ENCODE measurements at regions not wholly inside any gene's neighbourhood (a gene's known extent, or its start where the extent isn't known, plus 50 kb on each side); places are given as distances from the start of the nearest gene placed in this dataset.

DNA sequence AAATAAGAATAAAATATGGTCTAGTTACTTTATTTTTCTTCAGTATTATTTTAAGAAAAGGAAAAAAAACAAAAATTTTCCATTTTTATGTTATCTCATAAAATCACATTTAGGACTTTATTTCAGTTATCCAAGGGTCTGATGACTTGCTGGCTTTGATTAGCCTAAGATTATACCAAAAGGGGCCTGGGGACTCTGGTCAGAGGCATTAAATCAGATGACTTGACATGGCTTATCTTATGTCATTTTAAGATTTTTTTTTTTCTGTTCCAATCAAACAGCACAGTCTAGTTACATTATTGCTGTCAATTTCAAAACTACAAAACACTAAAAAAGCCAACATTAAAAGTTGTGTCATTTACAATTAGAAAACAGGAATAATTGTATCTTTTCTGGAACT is 725.4 kb upstream of the NR2F2 start:
- no peak for DNase-seq (ENCODE audit: low spot score)
- in situ Hi-C loops (cut with MboI; ENCODE audit: low sequenced_read_pairs, unreplicated experiment), result no loop called here

DNA sequence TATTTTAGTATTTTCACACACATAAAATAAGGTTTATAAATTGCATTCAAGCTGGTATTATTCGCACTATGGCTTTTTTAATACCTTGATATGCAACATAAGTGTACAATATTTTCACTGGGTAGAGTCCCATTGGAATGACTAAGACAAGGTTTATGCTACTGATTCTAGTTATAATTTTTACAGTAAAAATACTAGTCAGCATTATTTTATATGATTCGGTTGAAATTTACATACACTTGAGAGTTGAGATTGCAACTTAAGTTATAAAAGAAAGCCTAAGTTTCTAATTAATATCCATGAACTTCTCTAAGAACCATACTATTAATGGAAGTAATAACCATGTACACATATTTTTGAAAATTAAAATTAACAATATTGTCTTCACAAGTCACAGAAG is 723.9 kb upstream of the NR2F2 start:
- in situ Hi-C loops (cut with MboI; ENCODE audit: low sequenced_read_pairs, unreplicated experiment), result no loop called here
- no peak for DNase-seq (ENCODE audit: low spot score)

More for the DNA sequence above, 725.4 kb upstream of the NR2F2 start:
- TF ChIP-seq, protein P1, sequence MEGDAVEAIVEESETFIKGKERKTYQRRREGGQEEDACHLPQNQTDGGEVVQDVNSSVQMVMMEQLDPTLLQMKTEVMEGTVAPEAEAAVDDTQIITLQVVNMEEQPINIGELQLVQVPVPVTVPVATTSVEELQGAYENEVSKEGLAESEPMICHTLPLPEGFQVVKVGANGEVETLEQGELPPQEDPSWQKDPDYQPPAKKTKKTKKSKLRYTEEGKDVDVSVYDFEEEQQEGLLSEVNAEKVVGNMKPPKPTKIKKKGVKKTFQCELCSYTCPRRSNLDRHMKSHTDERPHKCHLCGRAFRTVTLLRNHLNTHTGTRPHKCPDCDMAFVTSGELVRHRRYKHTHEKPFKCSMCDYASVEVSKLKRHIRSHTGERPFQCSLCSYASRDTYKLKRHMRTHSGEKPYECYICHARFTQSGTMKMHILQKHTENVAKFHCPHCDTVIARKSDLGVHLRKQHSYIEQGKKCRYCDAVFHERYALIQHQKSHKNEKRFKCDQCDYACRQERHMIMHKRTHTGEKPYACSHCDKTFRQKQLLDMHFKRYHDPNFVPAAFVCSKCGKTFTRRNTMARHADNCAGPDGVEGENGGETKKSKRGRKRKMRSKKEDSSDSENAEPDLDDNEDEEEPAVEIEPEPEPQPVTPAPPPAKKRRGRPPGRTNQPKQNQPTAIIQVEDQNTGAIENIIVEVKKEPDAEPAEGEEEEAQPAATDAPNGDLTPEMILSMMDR (IDR thresholded peaks at IDR 0.05; ENCODE audit: borderline replicate concordance, control extremely low read depth, extremely low read depth, insufficient read depth, missing control alignments), result no peak

DNA sequence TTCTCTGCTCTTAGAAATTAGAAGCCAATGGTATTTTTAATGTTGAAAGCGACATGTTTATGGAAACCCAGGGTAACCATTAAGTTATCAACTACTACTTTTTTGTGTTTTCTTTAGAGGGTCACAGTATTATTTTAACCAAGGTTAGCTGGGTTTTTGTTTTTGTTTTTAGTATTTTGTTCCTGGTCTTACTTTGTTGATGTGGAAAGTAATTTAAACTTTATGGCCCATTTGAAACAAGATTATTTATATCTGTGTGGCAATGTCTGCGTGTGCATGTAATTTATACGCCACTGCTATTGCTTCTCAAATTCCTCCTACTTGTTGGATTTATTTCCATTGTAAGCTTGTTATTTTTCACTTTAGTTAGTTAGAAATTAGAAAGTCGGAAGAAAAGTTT is 722.1 kb upstream of the NR2F2 start:
- DNase-seq (ENCODE audit: low spot score), result no peak
- in situ Hi-C loops (cut with MboI; ENCODE audit: low sequenced_read_pairs, unreplicated experiment), result no loop called here
- TF ChIP-seq, protein P1 (IDR thresholded peaks at IDR 0.05; ENCODE audit: borderline replicate concordance, control extremely low read depth, extremely low read depth, insufficient read depth, missing control alignments), result no peak

More for the DNA sequence above, 723.9 kb upstream of the NR2F2 start:
- TF ChIP-seq, protein P1 (IDR thresholded peaks at IDR 0.05; ENCODE audit: borderline replicate concordance, control extremely low read depth, extremely low read depth, insufficient read depth, missing control alignments), result no peak

DNA sequence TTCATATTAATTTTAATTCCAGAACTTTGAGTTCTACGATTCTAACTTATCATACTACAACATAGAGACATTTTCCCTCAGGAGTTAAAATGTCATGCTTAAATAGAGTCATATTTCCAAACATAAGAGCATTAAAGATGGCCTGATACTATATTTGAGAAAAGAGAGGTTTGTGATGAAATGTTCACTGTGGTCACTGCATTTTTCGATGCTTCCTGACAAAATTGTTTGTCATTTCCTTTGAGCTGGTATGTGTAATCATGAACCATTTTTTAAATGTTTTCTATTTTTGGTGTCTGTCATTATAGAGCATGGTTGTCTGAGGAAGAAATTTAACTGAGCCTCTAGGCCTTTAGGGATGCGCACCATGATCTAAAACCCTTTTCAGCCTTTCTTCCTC is 721.4 kb upstream of the NR2F2 start:
- no peak for DNase-seq (ENCODE audit: low spot score)
- TF ChIP-seq, protein P1 (IDR thresholded peaks at IDR 0.05; ENCODE audit: borderline replicate concordance, control extremely low read depth, extremely low read depth, insufficient read depth, missing control alignments), result no peak
- in situ Hi-C loops (cut with MboI; ENCODE audit: low sequenced_read_pairs, unreplicated experiment), result no loop called here

DNA sequence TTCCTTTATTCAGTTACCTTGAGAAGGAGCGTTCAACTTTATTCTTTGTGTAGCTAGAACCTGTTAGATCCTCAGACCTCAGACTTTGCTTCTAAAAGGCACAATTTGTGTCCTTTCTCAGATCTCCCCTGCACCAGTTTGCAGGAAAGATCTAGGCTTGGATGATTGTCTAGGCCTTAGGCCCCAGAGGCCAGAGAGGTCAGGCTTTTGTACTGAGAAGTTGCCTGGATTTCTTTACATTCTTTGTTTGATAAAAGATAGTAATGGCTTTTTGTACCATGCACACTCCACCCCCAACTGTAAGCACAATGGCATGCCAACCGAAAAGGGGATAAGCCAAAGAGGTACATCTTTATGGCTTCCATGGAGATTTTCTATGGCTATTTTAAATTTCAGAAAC is 719.6 kb upstream of the NR2F2 start:
- TF ChIP-seq, protein P1 (IDR thresholded peaks at IDR 0.05; ENCODE audit: borderline replicate concordance, control extremely low read depth, extremely low read depth, insufficient read depth, missing control alignments), result no peak
- in situ Hi-C loops (cut with MboI; ENCODE audit: low sequenced_read_pairs, unreplicated experiment), result no loop called here
- DNase-seq (ENCODE audit: low spot score), result no peak

DNA sequence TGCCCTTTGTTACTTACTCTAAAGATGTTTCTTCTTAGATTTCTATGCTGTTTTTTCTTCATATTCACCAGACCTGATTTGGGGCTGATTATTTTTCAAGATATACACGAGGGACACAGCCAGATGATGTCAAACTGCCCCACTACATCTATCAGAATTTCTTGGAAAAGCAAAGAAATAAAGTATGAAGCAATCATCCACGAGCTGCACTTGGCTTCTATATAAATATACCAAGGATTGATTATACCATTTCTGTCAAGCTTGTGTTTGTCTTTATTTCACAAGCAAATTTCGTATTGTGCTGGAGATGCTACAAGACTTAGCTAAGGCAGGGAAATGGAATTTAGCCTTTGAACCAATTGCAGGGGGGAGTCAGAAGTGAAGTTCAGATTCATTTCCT is 715.1 kb upstream of the NR2F2 start:
- in situ Hi-C loops (cut with MboI; ENCODE audit: low sequenced_read_pairs, unreplicated experiment), result no loop called here
- no peak for DNase-seq (ENCODE audit: low spot score)
- TF ChIP-seq, protein P1 (IDR thresholded peaks at IDR 0.05; ENCODE audit: borderline replicate concordance, control extremely low read depth, extremely low read depth, insufficient read depth, missing control alignments), result no peak

DNA sequence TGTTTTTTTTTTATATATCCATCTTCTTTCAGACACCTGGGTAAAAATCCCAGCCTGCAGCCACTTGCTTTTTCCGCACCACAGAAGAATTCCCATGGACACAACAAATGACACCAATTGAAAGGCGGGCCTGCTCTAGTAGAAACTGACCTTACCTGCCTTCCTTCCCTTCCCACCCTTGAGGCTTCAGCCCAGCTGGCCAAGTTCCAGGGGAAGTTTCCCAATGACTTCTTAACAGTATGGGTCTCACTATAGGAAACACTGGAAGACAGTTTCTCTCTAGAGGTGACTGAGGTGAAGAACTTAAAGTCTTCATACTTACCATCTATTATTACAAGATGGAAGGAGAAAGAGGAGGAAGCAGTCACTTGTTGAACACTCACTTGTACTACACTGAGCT is 714.2 kb upstream of the NR2F2 start:
- DNase-seq (ENCODE audit: low spot score), result no peak
- in situ Hi-C loops (cut with MboI; ENCODE audit: low sequenced_read_pairs, unreplicated experiment), result no loop called here
- TF ChIP-seq, protein P1 (IDR thresholded peaks at IDR 0.05; ENCODE audit: borderline replicate concordance, control extremely low read depth, extremely low read depth, insufficient read depth, missing control alignments), result no peak
